ENCODE measurements at regions not wholly inside any gene's neighbourhood (a gene's known extent, or its start where the extent isn't known, plus 50 kb on each side); places are given as distances from the start of the nearest gene placed in this dataset.
"Not testable (repeated sequence)": the region's sequence is repeated elsewhere in the genome, so short reads cannot be mapped to it uniquely, and the experiment has no call there.

GRCh38 chr2:49858113-49858490, 703.8 kb upstream of the FSHR start:
- no peak overlapping the region for H3K27ac ChIP-seq (ENCODE audit: low read depth in 2 of 2, low read length in 2 of 2)
- intact Hi-C loops (cut with DNase I), result no loop called here
- H3K4me1 ChIP-seq (ENCODE audit: control insufficient read depth in 2 of 3, insufficient read depth in 2 of 3, low read depth in 1 of 3, low read length in 3 of 3), result no peaks in the 10 kb centered on the region
- H3K36me3 ChIP-seq (ENCODE audit: control insufficient read depth in 2 of 3, insufficient read depth in 3 of 3, low read length in 3 of 3), result no peaks in the 10 kb centered on the region
- no peak overlapping the region for H3K9ac ChIP-seq (ENCODE audit: low read length in 3 of 3)
- DNase-seq, result no peak
- no peaks in the 10 kb centered on the region for H3K9me3 ChIP-seq (ENCODE audit: control insufficient read depth in 2 of 3, insufficient read depth in 1 of 3, low read length in 3 of 3)
- TF ChIP-seq, protein P1, sequence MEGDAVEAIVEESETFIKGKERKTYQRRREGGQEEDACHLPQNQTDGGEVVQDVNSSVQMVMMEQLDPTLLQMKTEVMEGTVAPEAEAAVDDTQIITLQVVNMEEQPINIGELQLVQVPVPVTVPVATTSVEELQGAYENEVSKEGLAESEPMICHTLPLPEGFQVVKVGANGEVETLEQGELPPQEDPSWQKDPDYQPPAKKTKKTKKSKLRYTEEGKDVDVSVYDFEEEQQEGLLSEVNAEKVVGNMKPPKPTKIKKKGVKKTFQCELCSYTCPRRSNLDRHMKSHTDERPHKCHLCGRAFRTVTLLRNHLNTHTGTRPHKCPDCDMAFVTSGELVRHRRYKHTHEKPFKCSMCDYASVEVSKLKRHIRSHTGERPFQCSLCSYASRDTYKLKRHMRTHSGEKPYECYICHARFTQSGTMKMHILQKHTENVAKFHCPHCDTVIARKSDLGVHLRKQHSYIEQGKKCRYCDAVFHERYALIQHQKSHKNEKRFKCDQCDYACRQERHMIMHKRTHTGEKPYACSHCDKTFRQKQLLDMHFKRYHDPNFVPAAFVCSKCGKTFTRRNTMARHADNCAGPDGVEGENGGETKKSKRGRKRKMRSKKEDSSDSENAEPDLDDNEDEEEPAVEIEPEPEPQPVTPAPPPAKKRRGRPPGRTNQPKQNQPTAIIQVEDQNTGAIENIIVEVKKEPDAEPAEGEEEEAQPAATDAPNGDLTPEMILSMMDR (IDR thresholded peaks at IDR 0.05; ENCODE audit: borderline replicate concordance, extremely low read depth, insufficient read depth), result no peak
- FAIRE-seq, result no peak
- no peak overlapping the region for H3K4me3 ChIP-seq (ENCODE audit: low read length in 3 of 3)
- no peaks in the 10 kb centered on the region for H3K27me3 ChIP-seq (ENCODE audit: control insufficient read depth, insufficient read depth, low read length)

GRCh38 chr2:49857371-49858112, 703.2 kb upstream of the FSHR start:
- no peak for FAIRE-seq
- Histone ChIP-seq H3K4me3 (ENCODE audit: low read length in 3 of 3) (no peak overlapping the region), H3K27ac (ENCODE audit: low read depth in 2 of 2, low read length in 2 of 2) (no peak overlapping the region), H3K9me3 (ENCODE audit: control insufficient read depth in 2 of 3, insufficient read depth in 1 of 3, low read length in 3 of 3) (no peaks in the 10 kb centered on the region), H3K9ac (ENCODE audit: low read length in 3 of 3) (no peak overlapping the region), H3K4me1 (ENCODE audit: control insufficient read depth in 2 of 3, insufficient read depth in 2 of 3, low read depth in 1 of 3, low read length in 3 of 3) (no peaks in the 10 kb centered on the region), H3K36me3 (ENCODE audit: control insufficient read depth in 2 of 3, insufficient read depth in 3 of 3, low read length in 3 of 3) (no peaks in the 10 kb centered on the region), H3K27me3 (ENCODE audit: control insufficient read depth, insufficient read depth, low read length) (no peaks in the 10 kb centered on the region)
- intact Hi-C loops (cut with DNase I), result no loop called here
- no peak for DNase-seq
- TF ChIP-seq, protein P1 (IDR thresholded peaks at IDR 0.05; ENCODE audit: borderline replicate concordance, extremely low read depth, insufficient read depth), result no peak

GRCh38 chr2:49845671-49846070, 691.4 kb upstream of the FSHR start:
- DNase-seq, result no peak
- Histone ChIP-seq H3K4me3 (ENCODE audit: low read length in 3 of 3) (no peak overlapping the region), H3K36me3 (ENCODE audit: control insufficient read depth in 2 of 3, insufficient read depth in 3 of 3, low read length in 3 of 3) (no peaks in the 10 kb centered on the region), H3K4me1 (ENCODE audit: control insufficient read depth in 2 of 3, insufficient read depth in 2 of 3, low read depth in 1 of 3, low read length in 3 of 3) (no peaks in the 10 kb centered on the region), H3K9me3 (ENCODE audit: control insufficient read depth in 2 of 3, insufficient read depth in 1 of 3, low read length in 3 of 3) (no peaks in the 10 kb centered on the region), H3K27me3 (ENCODE audit: control insufficient read depth, insufficient read depth, low read length) (no peaks in the 10 kb centered on the region), H3K9ac (ENCODE audit: low read length in 3 of 3) (no peak overlapping the region), H3K27ac (ENCODE audit: low read depth in 2 of 2, low read length in 2 of 2) (no peak overlapping the region)
- TF ChIP-seq, protein P1 (IDR thresholded peaks at IDR 0.05; ENCODE audit: borderline replicate concordance, extremely low read depth, insufficient read depth), result no peak
- intact Hi-C loops (cut with DNase I), result no loop called here
- no peak for FAIRE-seq

- H3K4me1 ChIP-seq (ENCODE audit: control insufficient read depth in 2 of 3, insufficient read depth in 2 of 3, low read depth in 1 of 3, low read length in 3 of 3), result no peaks in the 10 kb centered on the region
- DNase-seq (no peak), FAIRE-seq (no peak)
- no peak overlapping the region for H3K27ac ChIP-seq (ENCODE audit: low read depth in 2 of 2, low read length in 2 of 2)
- H3K9me3 ChIP-seq (ENCODE audit: control insufficient read depth in 2 of 3, insufficient read depth in 1 of 3, low read length in 3 of 3), result no peaks in the 10 kb centered on the region
- no peaks in the 10 kb centered on the region for H3K36me3 ChIP-seq (ENCODE audit: control insufficient read depth in 2 of 3, insufficient read depth in 3 of 3, low read length in 3 of 3)
- no peak overlapping the region for H3K9ac ChIP-seq (ENCODE audit: low read length in 3 of 3)
- H3K4me3 ChIP-seq (ENCODE audit: low read length in 3 of 3), result no peak overlapping the region
- intact Hi-C loops (cut with DNase I), result no loop called here
- TF ChIP-seq, protein P1 (IDR thresholded peaks at IDR 0.05; ENCODE audit: borderline replicate concordance, extremely low read depth, insufficient read depth), result no peak
- no peaks in the 10 kb centered on the region for H3K27me3 ChIP-seq (ENCODE audit: control insufficient read depth, insufficient read depth, low read length)
These were observed 690.7 kb upstream of the FSHR start for GRCh38 chr2:49845021-49845420.

GRCh38 chr2:49844113-49844512, 689.8 kb upstream of the FSHR start:
- H3K9me3 ChIP-seq (ENCODE audit: control insufficient read depth in 2 of 3, insufficient read depth in 1 of 3, low read length in 3 of 3); H3K27ac ChIP-seq (ENCODE audit: low read depth in 2 of 2, low read length in 2 of 2); FAIRE-seq; H3K27me3 ChIP-seq (ENCODE audit: control insufficient read depth, insufficient read depth, low read length); H3K36me3 ChIP-seq (ENCODE audit: control insufficient read depth in 2 of 3, insufficient read depth in 3 of 3, low read length in 3 of 3); H3K4me1 ChIP-seq (ENCODE audit: control insufficient read depth in 2 of 3, insufficient read depth in 2 of 3, low read depth in 1 of 3, low read length in 3 of 3); H3K9ac ChIP-seq (ENCODE audit: low read length in 3 of 3); intact Hi-C loops (cut with DNase I); DNase-seq; H3K4me3 ChIP-seq (ENCODE audit: low read length in 3 of 3): not testable (repeated sequence)
